AG09309 (cell line): ENCODE measurements at regions not wholly inside any gene's neighbourhood (a gene's known extent, or its start where the extent isn't known, plus 50 kb on each side); places are given as distances from the start of the nearest gene placed in this dataset.

Experiments
- DNase-seq: peaks from one replicate; pipeline ENCODE4 v3.0.0-alpha.2; 2010; ENCODE audit warnings: low read depth
- H3K4me3 ChIP-seq: 2 replicates; pipeline ENCODE4 v1.5.1; 2011; ENCODE audit warnings: mild to moderate bottlenecking, low read depth, low read length, moderate library complexity; ENCODE audit not compliant: control insufficient read depth
- TF ChIP-seq, protein P1 (sequence below): IDR thresholded peaks from 2 replicates; pipeline ENCODE4 v1.5.1; 2011; ENCODE audit warnings: mild to moderate bottlenecking, low read depth, low read length, inconsistent platforms; ENCODE audit not compliant: insufficient read depth, control insufficient read depth; ENCODE audit errors: missing control alignments

DNA sequence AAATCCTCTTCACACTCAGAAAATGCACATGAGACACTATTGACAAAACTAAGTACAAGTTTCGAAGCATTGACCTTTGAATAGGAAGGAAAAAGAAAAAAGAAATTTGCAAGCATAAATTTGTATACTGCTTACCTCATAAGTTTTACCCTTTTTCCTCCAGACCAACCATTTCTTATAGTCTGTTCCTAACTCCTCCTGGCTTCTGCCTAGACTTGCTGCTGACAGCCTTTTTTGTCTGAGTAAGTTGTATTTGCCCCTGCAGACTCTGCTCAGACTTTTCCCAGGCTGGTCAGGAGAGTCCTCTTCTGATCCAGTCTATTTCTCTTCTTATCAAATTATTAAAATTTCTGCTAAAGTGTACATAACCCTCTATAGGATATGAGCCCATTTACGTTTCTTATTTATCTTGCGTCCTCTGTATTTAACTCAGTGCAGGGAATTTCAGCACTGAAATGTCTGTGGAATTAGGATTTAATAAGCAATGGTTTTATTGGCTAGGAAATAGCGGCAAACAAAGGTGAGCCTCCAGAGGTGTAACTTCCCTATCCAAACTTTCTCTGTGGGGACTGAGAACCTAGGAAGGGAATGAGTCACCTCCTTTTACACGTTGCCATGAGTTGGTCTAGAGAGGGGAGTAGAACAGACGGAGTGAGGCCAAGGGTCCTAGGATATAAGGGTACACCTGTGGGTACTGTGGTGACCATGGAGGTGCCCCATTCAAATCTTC lies 207.1 kb upstream of the MARCKS start:
- TF ChIP-seq, protein P1, sequence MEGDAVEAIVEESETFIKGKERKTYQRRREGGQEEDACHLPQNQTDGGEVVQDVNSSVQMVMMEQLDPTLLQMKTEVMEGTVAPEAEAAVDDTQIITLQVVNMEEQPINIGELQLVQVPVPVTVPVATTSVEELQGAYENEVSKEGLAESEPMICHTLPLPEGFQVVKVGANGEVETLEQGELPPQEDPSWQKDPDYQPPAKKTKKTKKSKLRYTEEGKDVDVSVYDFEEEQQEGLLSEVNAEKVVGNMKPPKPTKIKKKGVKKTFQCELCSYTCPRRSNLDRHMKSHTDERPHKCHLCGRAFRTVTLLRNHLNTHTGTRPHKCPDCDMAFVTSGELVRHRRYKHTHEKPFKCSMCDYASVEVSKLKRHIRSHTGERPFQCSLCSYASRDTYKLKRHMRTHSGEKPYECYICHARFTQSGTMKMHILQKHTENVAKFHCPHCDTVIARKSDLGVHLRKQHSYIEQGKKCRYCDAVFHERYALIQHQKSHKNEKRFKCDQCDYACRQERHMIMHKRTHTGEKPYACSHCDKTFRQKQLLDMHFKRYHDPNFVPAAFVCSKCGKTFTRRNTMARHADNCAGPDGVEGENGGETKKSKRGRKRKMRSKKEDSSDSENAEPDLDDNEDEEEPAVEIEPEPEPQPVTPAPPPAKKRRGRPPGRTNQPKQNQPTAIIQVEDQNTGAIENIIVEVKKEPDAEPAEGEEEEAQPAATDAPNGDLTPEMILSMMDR, result no peak
- no peak for DNase-seq
- H3K4me3 ChIP-seq, result no peak overlapping the region

DNA sequence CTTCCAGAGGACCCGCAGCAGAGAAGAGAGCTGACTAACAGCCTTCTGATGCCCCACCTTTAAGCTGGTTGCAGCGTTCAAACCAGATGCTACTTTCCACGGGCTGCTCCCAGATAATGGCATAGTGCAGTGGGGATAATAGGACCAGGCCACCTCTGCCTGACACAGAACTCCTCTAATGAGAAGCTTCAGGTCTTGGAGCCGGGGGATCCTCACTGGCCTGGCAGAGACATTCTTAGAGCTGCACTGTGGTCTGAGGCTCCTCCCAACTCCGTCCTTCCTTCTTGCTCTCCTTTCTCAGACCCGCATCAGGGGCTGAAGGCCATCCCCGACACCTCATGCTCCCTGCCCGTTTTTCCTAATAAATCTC lies 206.6 kb upstream of the MARCKS start:
- DNase-seq, result no peak
- H3K4me3 ChIP-seq, result no peak overlapping the region
- TF ChIP-seq, protein P1, result no peak

DNA sequence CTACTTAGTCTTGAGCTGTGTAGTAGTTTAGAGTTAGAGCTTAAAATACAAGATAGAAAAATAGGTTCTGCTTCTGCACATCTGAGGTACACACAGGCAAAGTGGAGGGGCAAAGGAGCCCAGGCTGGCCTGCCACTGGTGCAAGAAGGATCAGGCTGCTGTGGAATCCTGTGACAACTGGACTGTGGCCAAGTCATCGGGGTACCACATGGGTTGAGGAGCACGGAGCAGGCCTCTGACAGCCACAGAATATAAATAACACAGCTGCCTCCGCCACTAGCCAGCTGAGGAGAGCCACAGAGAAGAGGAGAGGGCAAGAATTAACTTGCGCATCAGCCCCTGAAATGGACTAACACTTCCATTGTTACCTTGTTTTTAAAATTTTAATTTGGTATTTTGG lies 206.0 kb upstream of the MARCKS start:
- DNase-seq, result no peak
- no peak overlapping the region for H3K4me3 ChIP-seq
- TF ChIP-seq, protein P1, result no peak

DNA sequence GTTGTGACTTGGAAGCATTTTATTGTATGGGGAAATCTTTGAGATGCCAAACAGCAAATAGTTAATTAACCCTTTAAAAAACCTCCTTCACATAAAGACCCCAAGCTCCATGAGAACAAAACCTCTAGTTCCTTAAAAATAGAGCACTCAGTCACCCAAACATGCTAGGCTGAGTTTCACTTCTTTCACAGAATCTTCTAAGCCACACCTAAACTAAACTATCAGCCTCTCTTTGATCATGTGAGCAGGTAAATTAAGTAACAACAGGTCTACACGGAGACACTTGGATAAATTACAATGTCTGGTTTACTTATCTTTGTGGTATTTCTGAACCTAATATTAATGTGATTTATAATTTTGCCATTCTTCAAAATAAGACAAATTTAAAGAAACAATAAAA lies 205.2 kb upstream of the MARCKS start:
- TF ChIP-seq, protein P1, result no peak
- DNase-seq, result no peak
- H3K4me3 ChIP-seq, result no peak overlapping the region

DNA sequence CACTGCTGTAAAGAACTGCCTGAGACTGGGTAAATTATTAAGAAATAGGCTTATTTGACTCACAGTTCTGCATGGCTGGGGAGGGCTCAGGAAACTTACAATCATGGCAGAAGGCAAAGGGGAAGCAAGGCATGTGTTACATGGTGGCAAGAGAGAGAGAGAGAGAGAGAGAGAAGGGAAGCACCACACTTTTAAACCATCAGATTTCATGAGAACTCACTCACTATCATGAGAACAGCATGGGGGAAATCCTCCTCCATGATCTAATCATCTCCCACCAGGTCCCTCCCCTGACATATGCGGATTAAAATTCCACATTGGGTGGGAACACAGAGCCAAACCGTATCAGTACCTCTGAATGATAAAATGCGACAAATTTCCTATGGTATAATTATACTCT lies 203.9 kb upstream of the MARCKS start:
- no peak overlapping the region for H3K4me3 ChIP-seq
- DNase-seq, result no peak
- TF ChIP-seq, protein P1, result no peak

DNA sequence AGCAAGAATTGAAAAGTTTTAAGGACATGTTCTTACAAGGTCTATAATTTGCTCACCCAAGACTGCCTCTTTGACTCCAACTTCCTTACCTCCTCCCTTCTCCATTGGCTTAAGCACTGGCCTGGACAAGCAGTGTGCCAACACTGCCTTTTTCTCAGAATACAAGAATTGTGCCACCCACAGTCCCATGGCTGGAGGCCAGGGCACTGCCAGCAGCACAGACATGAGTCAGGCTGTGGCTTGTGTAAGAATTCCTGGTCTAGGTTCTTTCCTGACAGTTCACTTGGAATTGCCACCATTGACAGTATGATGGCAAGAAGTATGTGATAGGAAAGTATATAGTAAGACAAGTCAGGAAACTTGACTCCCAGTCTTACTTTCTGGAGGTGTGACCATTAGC lies 202.7 kb upstream of the MARCKS start:
- TF ChIP-seq, protein P1, result no peak

More for the DNA sequence above, 202.7 kb upstream of the MARCKS start:
- no peak overlapping the region for H3K4me3 ChIP-seq
- no peak for DNase-seq
